ENCODE measurements at regions not wholly inside any gene's neighbourhood (a gene's known extent, or its start where the extent isn't known, plus 50 kb on each side); places are given as distances from the start of the nearest gene placed in this dataset.

GRCh38 chr14:53260286-53260685 is 107.2 kb upstream of the DDHD1 start:
- no peak overlapping the region for H4K91ac ChIP-seq (ENCODE audit: insufficient read length, low read depth, low read length)
- H2BK15ac ChIP-seq (ENCODE audit: low read depth, low read length) = no peak overlapping the region
- H2BK120ac ChIP-seq (ENCODE audit: low read depth, low read length, poor library complexity, severe bottlenecking) = no peak overlapping the region
- H3T11ph ChIP-seq (ENCODE audit: low read length) = no peak overlapping the region
- no peak overlapping the region for H3K14ac ChIP-seq (ENCODE audit: insufficient read depth, low read length)
- H3K27me3 Mint-ChIP-seq (ENCODE audit: low read depth) = no peaks in the 10 kb centered on the region
- H3K4me1 ChIP-seq (ENCODE audit: insufficient read depth, low read length) = no peaks in the 10 kb centered on the region
- H3K4me2 ChIP-seq (ENCODE audit: insufficient read depth, insufficient read length, low read length) = no peak overlapping the region
- H3K9me3 Mint-ChIP-seq = peaks cover 44 to 47% of the 10 kb centered on the region in 2 experiments
- H3K4ac ChIP-seq (ENCODE audit: low read depth, low read length) = no peak overlapping the region
- H2AK5ac ChIP-seq (ENCODE audit: insufficient read length, low read length) = no peak overlapping the region
- H2BK20ac ChIP-seq (ENCODE audit: low read depth, low read length, poor library complexity, severe bottlenecking) = no peak overlapping the region
- no peaks in the 10 kb centered on the region for H3K23me2 ChIP-seq (ENCODE audit: insufficient read length, low read depth, low read length, poor library complexity, severe bottlenecking)
- no peak overlapping the region for H4K8ac ChIP-seq (replicated peaks; ENCODE audit: insufficient read length, low read depth, low read length)
- H3K56ac ChIP-seq (ENCODE audit: insufficient read length, low read depth, low read length) = no peak overlapping the region
- no peaks in the 10 kb centered on the region for H3K79me1 ChIP-seq (ENCODE audit: insufficient read depth, low read depth, low read length, poor library complexity, severe bottlenecking)
- no peak overlapping the region for H2BK5ac ChIP-seq (ENCODE audit: insufficient read length, low read length)
- peaks cover 7 to 39% (median 26%) of the 10 kb centered on the region in 3 experiments for H3K36me3 Mint-ChIP-seq (ENCODE audit: insufficient read depth in 1 of 3, low read depth in 3 of 3)
- H3K9ac ChIP-seq (ENCODE audit: extremely low read depth, insufficient read length, low read length) = no peak overlapping the region
- H2AFZ ChIP-seq (ENCODE audit: low read length) = no peak overlapping the region
- no peak overlapping the region for H3K27ac Mint-ChIP-seq
- no peak overlapping the region for H3K18ac ChIP-seq (ENCODE audit: insufficient read length, low read depth, low read length)
- peaks cover 4% of the 10 kb centered on the region for H3K9me3 ChIP-seq (ENCODE audit: control insufficient read depth, low read depth, low read length)
- no peaks in the 10 kb centered on the region for H3K27me3 ChIP-seq (ENCODE audit: insufficient read depth, low read length)
- no peak overlapping the region for H2BK12ac ChIP-seq (ENCODE audit: insufficient read length, low read depth, low read length)
- H3K4me3 Mint-ChIP-seq = no peak overlapping the region
- DNase-seq = no peak
- no peaks in the 10 kb centered on the region for H3K79me2 ChIP-seq (ENCODE audit: insufficient read depth, low read length)
- WGBS (ENCODE audit: extremely low coverage, insufficient read length, low lambda C conversion rate) = no CpG with 5 or more reads among the region's 5 CpGs
- H3K27ac ChIP-seq (ENCODE audit: insufficient read length, low read depth, low read length) = no peak overlapping the region
- TF ChIP-seq, protein P1, sequence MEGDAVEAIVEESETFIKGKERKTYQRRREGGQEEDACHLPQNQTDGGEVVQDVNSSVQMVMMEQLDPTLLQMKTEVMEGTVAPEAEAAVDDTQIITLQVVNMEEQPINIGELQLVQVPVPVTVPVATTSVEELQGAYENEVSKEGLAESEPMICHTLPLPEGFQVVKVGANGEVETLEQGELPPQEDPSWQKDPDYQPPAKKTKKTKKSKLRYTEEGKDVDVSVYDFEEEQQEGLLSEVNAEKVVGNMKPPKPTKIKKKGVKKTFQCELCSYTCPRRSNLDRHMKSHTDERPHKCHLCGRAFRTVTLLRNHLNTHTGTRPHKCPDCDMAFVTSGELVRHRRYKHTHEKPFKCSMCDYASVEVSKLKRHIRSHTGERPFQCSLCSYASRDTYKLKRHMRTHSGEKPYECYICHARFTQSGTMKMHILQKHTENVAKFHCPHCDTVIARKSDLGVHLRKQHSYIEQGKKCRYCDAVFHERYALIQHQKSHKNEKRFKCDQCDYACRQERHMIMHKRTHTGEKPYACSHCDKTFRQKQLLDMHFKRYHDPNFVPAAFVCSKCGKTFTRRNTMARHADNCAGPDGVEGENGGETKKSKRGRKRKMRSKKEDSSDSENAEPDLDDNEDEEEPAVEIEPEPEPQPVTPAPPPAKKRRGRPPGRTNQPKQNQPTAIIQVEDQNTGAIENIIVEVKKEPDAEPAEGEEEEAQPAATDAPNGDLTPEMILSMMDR (conservative IDR thresholded peaks at IDR 0.05) = no peak
- no peak overlapping the region for H4K5ac ChIP-seq (ENCODE audit: insufficient read length, low read depth, low read length)
- H3K23ac ChIP-seq (ENCODE audit: insufficient read length, low read depth, low read length) = no peak overlapping the region
- H4K20me1 ChIP-seq (ENCODE audit: control insufficient read depth, insufficient read depth, insufficient read length) = no peaks in the 10 kb centered on the region
- H3K4me1 Mint-ChIP-seq = peaks cover 8 to 13% of the 10 kb centered on the region in 2 experiments
